ENCODE measurements at regions not wholly inside any gene's neighbourhood (a gene's known extent, or its start where the extent isn't known, plus 50 kb on each side); places are given as distances from the start of the nearest gene placed in this dataset.

DNA sequence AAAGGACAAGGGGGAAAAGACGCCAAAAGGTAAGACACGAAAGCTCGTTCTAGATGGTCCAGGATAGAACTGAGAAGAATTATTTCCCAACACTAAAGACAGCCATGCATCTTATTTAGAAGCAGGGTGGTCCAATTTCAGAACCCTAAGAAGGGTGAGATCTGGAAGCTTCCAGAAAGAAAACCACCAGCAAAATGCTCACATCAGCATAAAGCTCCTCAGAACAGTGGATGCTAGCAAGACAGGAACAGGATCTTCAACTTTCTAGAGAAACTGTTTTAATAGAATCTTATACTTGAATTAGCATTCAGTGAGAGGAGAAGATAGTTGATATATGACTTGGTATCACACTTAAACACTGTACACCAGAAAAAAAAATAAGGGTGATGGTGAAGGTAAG lies 101.5 kb downstream of the ZFP64 start:
- TF ChIP-seq, protein P1, sequence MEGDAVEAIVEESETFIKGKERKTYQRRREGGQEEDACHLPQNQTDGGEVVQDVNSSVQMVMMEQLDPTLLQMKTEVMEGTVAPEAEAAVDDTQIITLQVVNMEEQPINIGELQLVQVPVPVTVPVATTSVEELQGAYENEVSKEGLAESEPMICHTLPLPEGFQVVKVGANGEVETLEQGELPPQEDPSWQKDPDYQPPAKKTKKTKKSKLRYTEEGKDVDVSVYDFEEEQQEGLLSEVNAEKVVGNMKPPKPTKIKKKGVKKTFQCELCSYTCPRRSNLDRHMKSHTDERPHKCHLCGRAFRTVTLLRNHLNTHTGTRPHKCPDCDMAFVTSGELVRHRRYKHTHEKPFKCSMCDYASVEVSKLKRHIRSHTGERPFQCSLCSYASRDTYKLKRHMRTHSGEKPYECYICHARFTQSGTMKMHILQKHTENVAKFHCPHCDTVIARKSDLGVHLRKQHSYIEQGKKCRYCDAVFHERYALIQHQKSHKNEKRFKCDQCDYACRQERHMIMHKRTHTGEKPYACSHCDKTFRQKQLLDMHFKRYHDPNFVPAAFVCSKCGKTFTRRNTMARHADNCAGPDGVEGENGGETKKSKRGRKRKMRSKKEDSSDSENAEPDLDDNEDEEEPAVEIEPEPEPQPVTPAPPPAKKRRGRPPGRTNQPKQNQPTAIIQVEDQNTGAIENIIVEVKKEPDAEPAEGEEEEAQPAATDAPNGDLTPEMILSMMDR (IDR thresholded peaks at IDR 0.05; ENCODE audit: low read depth, low read length, poor library complexity, severe bottlenecking), result no peak
- no peak for TF ChIP-seq EZH2phosphoT487 (IDR thresholded peaks at IDR 0.05; ENCODE audit: borderline replicate concordance, low read length)
